ENCODE measurements at regions not wholly inside any gene's neighbourhood (a gene's known extent, or its start where the extent isn't known, plus 50 kb on each side); places are given as distances from the start of the nearest gene placed in this dataset.

- Histone ChIP-seq H3K27ac (no peak overlapping the region), H3K27me3 (no peaks in the 10 kb centered on the region), H3K4me1 (no peaks in the 10 kb centered on the region), H3K9me3 (no peaks in the 10 kb centered on the region), H3K36me3 (no peaks in the 10 kb centered on the region), H3K4me3 (no peak overlapping the region)
- DNase-seq, result no peak
- TF ChIP-seq POLR2A (IDR thresholded peaks at IDR 0.05) (no peak), CTCF (IDR thresholded peaks at IDR 0.05) (no peak)
These were observed 156.0 kb downstream of the SEC61B start for GRCh38 chr9:99377790-99378775.

DNA sequence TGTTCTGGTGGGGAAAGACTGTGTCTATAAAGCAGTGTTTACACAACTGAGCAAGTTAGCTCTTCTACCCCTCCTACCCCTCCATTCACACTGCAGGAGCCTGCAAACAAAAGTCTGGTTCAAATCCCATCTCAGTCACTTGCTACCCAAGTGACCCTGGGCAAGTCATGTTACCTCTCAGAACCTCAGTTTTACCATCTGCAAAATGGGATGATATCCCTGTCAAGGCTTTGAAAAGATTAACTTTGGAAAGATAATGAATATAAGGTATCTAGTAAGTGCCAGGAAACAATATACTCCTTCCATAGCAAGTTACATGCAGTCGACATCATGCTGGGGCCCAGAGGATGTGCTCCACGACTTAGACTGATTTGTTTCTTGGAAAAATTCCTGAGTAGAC lies 161.5 kb downstream of the SEC61B start:
- DNase-seq, result no peak
- Histone ChIP-seq H3K4me1 (no peaks in the 10 kb centered on the region), H3K36me3 (no peaks in the 10 kb centered on the region), H3K4me3 (no peak overlapping the region), H3K9me3 (no peaks in the 10 kb centered on the region), H3K27me3 (no peaks in the 10 kb centered on the region), H3K27ac (no peak overlapping the region)
- TF ChIP-seq CTCF (IDR thresholded peaks at IDR 0.05), result no peak
- TF ChIP-seq POLR2A (IDR thresholded peaks at IDR 0.05), result no peak

GRCh38 chr9:99385215-99385614 lies 163.1 kb downstream of the SEC61B start:
- no peaks in the 10 kb centered on the region for H3K36me3 ChIP-seq
- H3K9me3 ChIP-seq, result no peaks in the 10 kb centered on the region
- no peaks in the 10 kb centered on the region for H3K27me3 ChIP-seq
- no peak overlapping the region for H3K27ac ChIP-seq
- TF ChIP-seq CTCF (IDR thresholded peaks at IDR 0.05), result no peak
- no peak for TF ChIP-seq POLR2A (IDR thresholded peaks at IDR 0.05)
- no peak overlapping the region for H3K4me3 ChIP-seq
- DNase-seq, result no peak
- no peaks in the 10 kb centered on the region for H3K4me1 ChIP-seq

GRCh38 chr9:99385814-99386279 lies 163.8 kb downstream of the SEC61B start:
- no peak overlapping the region for H3K27ac ChIP-seq
- TF ChIP-seq POLR2A (IDR thresholded peaks at IDR 0.05) (no peak), CTCF (IDR thresholded peaks at IDR 0.05) (no peak)
- H3K4me3 ChIP-seq, result no peak overlapping the region
- DNase-seq, result no peak
- no peaks in the 10 kb centered on the region for H3K27me3 ChIP-seq
- H3K36me3 ChIP-seq, result no peaks in the 10 kb centered on the region
- no peaks in the 10 kb centered on the region for H3K4me1 ChIP-seq
- no peaks in the 10 kb centered on the region for H3K9me3 ChIP-seq

DNA sequence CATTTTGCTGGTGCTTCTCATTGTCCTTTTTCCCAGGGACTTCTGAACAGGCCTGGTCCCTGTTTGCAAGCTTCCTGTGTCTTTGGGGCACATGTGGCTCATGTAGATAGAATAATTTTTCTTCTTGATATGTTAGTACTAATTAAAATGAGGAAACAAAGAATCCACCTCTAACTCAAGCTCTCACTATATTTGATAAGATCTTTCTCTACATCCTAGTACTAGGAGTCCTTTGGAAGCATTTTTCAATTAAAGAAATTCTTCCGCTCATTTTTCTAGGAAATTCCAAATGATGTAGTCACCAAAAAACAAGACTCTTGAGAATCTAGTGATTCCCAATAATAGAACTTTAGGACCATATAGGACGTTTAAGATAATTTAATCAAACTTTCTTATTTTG lies 165.3 kb downstream of the SEC61B start:
- Histone ChIP-seq H3K27me3 (no peaks in the 10 kb centered on the region), H3K27ac (no peak overlapping the region), H3K4me3 (no peak overlapping the region), H3K4me1 (no peaks in the 10 kb centered on the region), H3K9me3 (no peaks in the 10 kb centered on the region), H3K36me3 (no peaks in the 10 kb centered on the region)
- DNase-seq, result no peak
- TF ChIP-seq CTCF (IDR thresholded peaks at IDR 0.05), result no peak
- TF ChIP-seq POLR2A (IDR thresholded peaks at IDR 0.05), result no peak
